Hepatocyte (in vitro differentiated cells): ENCODE measurements at regions not wholly inside any gene's neighbourhood (a gene's known extent, or its start where the extent isn't known, plus 50 kb on each side); places are given as distances from the start of the nearest gene placed in this dataset.

ENCODE experiments used
- DNase-seq: peaks from one replicate; pipeline ENCODE4 v3.0.0-alpha.2; 2016; ENCODE audit warnings: low spot score
- H2AFZ ChIP-seq: fragments of 200-600 bp; sonication (generic); 2 replicates; pipeline ENCODE4 v1.6.0; 2016; ENCODE audit warnings: antibody characterized with exemption, mild to moderate bottlenecking
- H3K27ac ChIP-seq: fragments of 200-600 bp; sonication (generic); 2 replicates; pipeline ENCODE4 v1.5.1; 2016; ENCODE audit warnings: mild to moderate bottlenecking
- H3K27me3 ChIP-seq: fragments of 200-600 bp; sonication (generic); 2 replicates; pipeline ENCODE4 v1.6.1; 2016
- H3K36me3 ChIP-seq: fragments of 200-600 bp; sonication (generic); replicated peaks from 2 replicates; pipeline ENCODE4 v1.5.1; 2016; ENCODE audit warnings: low read depth; ENCODE audit not compliant: insufficient read depth
- H3K4me1 ChIP-seq: fragments of 200-600 bp; sonication (generic); 2 replicates; pipeline ENCODE4 v1.5.1; 2016; ENCODE audit warnings: mild to moderate bottlenecking, moderate library complexity; ENCODE audit not compliant: insufficient read depth
- H3K4me2 ChIP-seq: fragments of 200-600 bp; sonication (generic); 2 replicates; pipeline ENCODE4 v1.6.0; 2016
- H3K4me3 ChIP-seq: fragments of 200-600 bp; sonication (generic); 2 replicates; pipeline ENCODE4 v1.5.1; 2016; ENCODE audit warnings: mild to moderate bottlenecking
- H3K79me2 ChIP-seq: fragments of 200-600 bp; sonication (generic); 2 replicates; pipeline ENCODE4 v1.6.0; 2017; ENCODE audit warnings: mild to moderate bottlenecking
- H3K9me2 ChIP-seq: fragments of 200-600 bp; sonication (generic); replicated peaks from 2 replicates; pipeline ENCODE4 v1.6.0; 2017; ENCODE audit warnings: mild to moderate bottlenecking; ENCODE audit not compliant: insufficient read depth
- H3K9me3 ChIP-seq: fragments of 200-600 bp; sonication (generic); 2 replicates; pipeline ENCODE4 v1.5.1; 2016; ENCODE audit warnings: low read depth, mild to moderate bottlenecking
- H4K20me1 ChIP-seq: fragments of 200-600 bp; sonication (generic); 2 replicates; pipeline ENCODE4 v1.6.0; 2016; ENCODE audit warnings: mild to moderate bottlenecking; ENCODE audit not compliant: insufficient read depth, poor library complexity, severe bottlenecking
- EZH2 ChIP-seq: fragments of 200-600 bp; sonication (generic); IDR thresholded peaks from 2 replicates; pipeline ENCODE4 v1.6.1; 2016; ENCODE audit warnings: antibody characterized with exemption, mild to moderate bottlenecking, borderline replicate concordance
- EZH2phosphoT487 ChIP-seq: fragments of 200-600 bp; sonication (generic); IDR thresholded peaks from one replicate; pipeline ENCODE4 v1.6.1; 2018; ENCODE audit warnings: antibody characterized with exemption, mild to moderate bottlenecking, low read depth, moderate library complexity; ENCODE audit not compliant: unreplicated experiment, severe bottlenecking
- WGBS: methylation state at CpG from one replicate; pipeline ENCODE4 v1.1.6; 2016; ENCODE audit warnings: low lambda C conversion rate; ENCODE audit errors: missing lambda C conversion rate; 5-methylcytosine and 5-hydroxymethylcytosine counted together
- TF ChIP-seq, protein P1 (sequence below): fragments of 200-600 bp; sonication (generic); IDR thresholded peaks from 2 replicates; pipeline ENCODE4 v1.5.1; 2016; ENCODE audit warnings: antibody characterized with exemption, mild to moderate bottlenecking; ENCODE audit not compliant: poor library complexity

DNA sequence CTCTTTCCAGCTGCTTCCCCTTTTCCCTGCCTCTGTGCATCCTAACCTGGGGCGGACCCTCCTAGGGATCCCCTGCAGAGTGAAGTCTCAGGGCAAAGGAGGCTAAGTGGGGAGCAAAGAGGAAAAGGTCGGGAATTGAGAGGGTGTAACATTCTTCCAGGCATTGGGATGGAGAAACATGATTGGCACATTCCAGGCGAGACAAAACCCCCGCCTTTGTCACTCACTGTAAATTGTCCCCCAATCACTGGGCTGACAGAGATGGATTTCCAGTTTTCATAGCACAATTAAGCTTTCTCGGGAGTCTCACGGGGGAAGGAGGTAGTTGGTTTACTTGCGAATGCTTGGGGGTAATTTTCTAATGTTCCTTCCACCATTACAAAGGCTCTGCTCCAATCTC, 74.9 kb downstream of the MIAT start:
- no peak overlapping the region for H3K27ac ChIP-seq
- no peaks in the 10 kb centered on the region for H3K27me3 ChIP-seq
- no peaks in the 10 kb centered on the region for H3K36me3 ChIP-seq
- no peak for DNase-seq
- H3K79me2 ChIP-seq: no peaks in the 10 kb centered on the region
- no peaks in the 10 kb centered on the region for H3K4me1 ChIP-seq
- H3K9me3 ChIP-seq: no peaks in the 10 kb centered on the region
- H4K20me1 ChIP-seq: no peaks in the 10 kb centered on the region
- no peaks in the 10 kb centered on the region for H3K9me2 ChIP-seq
- H3K4me3 ChIP-seq: no peak overlapping the region
- no peak overlapping the region for H3K4me2 ChIP-seq
- TF ChIP-seq, protein P1, sequence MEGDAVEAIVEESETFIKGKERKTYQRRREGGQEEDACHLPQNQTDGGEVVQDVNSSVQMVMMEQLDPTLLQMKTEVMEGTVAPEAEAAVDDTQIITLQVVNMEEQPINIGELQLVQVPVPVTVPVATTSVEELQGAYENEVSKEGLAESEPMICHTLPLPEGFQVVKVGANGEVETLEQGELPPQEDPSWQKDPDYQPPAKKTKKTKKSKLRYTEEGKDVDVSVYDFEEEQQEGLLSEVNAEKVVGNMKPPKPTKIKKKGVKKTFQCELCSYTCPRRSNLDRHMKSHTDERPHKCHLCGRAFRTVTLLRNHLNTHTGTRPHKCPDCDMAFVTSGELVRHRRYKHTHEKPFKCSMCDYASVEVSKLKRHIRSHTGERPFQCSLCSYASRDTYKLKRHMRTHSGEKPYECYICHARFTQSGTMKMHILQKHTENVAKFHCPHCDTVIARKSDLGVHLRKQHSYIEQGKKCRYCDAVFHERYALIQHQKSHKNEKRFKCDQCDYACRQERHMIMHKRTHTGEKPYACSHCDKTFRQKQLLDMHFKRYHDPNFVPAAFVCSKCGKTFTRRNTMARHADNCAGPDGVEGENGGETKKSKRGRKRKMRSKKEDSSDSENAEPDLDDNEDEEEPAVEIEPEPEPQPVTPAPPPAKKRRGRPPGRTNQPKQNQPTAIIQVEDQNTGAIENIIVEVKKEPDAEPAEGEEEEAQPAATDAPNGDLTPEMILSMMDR: no peak
- TF ChIP-seq EZH2 (no peak), EZH2phosphoT487 (no peak)
- no peak overlapping the region for H2AFZ ChIP-seq
- WGBS: 85% methylated on average over 7 of the region's 7 CpGs

DNA sequence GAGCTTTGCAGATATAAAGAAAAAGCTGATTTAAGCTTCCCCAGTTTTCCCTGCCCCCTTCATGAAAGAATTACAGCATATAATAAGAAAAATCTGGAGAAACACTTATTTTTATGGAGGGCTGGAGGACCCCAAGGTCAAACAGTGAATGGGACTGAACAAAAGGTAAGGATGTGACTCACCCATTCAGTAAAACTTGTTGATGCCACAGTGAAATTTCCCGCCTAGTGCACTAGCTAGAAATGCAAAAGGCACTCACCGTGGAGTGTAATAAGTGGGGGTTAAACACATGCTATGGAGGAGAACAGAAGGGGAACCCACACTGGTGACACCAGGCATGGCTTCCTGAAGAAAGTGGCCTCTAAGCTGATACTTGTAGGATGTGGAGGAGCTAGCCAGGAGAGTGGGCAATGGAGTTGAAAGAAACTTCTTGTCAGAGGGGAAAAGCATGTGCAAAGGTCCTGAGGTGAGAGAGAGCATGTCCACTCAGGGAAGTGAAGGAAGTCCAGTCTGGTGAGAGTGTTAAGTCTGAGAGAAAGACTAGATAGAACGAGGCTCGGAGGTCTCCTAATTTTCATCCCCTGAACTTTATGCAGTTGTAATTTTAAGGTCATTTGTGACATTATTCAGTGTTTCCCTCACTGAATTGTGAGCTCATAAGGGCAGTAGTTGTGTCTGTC, 77.1 kb downstream of the MIAT start:
- WGBS: 94% methylated on average over 4 of the region's 4 CpGs

DNA sequence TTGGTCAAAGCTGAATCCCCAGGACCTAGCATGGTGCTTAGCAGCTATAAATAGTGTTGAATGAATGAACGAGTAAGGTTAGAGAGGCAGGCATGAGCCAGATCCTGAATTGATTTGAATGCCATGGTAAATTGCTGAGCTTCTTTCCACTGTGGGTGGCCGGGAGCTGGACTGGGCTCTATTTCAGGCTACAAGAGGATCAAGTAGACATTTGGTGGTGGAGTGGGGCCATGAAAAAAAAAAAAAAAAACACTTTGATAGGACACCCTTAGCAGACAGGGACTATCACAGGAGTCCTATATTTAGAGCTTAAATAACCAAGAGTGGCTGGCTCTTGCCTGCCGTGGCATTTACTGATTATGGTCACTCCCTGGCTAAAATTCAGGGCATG, 77.6 kb downstream of the MIAT start:
- no peaks in the 10 kb centered on the region for H3K9me2 ChIP-seq
- H3K27ac ChIP-seq: no peak overlapping the region
- no peaks in the 10 kb centered on the region for H4K20me1 ChIP-seq
- no peaks in the 10 kb centered on the region for H3K9me3 ChIP-seq
- H3K4me3 ChIP-seq: no peak overlapping the region
- no peaks in the 10 kb centered on the region for H3K79me2 ChIP-seq
- H3K4me2 ChIP-seq: no peak overlapping the region
- 98% methylated on average over 3 of the region's 3 CpGs for WGBS
- TF ChIP-seq, protein P1: no peak
- no peak for TF ChIP-seq EZH2
- TF ChIP-seq EZH2phosphoT487: no peak
- H3K36me3 ChIP-seq: no peaks in the 10 kb centered on the region
- H3K4me1 ChIP-seq: no peaks in the 10 kb centered on the region
- no peak overlapping the region for H2AFZ ChIP-seq
- no peak for DNase-seq
- no peaks in the 10 kb centered on the region for H3K27me3 ChIP-seq

More for the DNA sequence above, 77.1 kb downstream of the MIAT start:
- Histone ChIP-seq H4K20me1 (no peaks in the 10 kb centered on the region), H3K36me3 (no peaks in the 10 kb centered on the region), H3K27me3 (no peaks in the 10 kb centered on the region), H3K4me1 (no peaks in the 10 kb centered on the region), H3K79me2 (no peaks in the 10 kb centered on the region), H3K4me3 (no peak overlapping the region), H3K27ac (no peak overlapping the region), H3K9me2 (no peaks in the 10 kb centered on the region), H2AFZ (no peak overlapping the region), H3K9me3 (no peaks in the 10 kb centered on the region), H3K4me2 (no peak overlapping the region)
- DNase-seq: no peak
- TF ChIP-seq EZH2 (no peak), EZH2phosphoT487 (no peak)
- TF ChIP-seq, protein P1: no peak
